ENCODE measurements at regions not wholly inside any gene's neighbourhood (a gene's known extent, or its start where the extent isn't known, plus 50 kb on each side); places are given as distances from the start of the nearest gene placed in this dataset.

DNA sequence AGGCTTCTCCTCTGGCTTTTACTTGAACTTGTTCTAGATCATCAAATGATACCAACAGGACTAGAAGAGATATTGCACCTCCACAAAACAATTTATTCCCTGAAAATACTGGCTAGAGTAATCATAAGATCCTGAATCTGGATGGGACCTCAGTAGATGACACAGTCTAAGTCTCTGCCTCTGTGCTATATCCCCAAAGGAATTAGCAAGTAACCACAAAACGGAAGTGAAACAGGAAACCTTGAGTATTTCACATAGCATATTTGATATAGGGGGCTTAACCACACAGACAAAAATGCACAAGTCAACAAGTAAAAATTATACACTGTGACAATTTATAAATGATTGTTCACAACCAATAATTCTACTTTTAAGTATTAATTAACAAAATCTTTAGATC, 456.9 kb upstream of the TNP1 start:
- DNase-seq (ENCODE audit: low read depth) = no peak
- no peak overlapping the region for H3K4me3 ChIP-seq (ENCODE audit: low read length)
- TF ChIP-seq, protein P1, sequence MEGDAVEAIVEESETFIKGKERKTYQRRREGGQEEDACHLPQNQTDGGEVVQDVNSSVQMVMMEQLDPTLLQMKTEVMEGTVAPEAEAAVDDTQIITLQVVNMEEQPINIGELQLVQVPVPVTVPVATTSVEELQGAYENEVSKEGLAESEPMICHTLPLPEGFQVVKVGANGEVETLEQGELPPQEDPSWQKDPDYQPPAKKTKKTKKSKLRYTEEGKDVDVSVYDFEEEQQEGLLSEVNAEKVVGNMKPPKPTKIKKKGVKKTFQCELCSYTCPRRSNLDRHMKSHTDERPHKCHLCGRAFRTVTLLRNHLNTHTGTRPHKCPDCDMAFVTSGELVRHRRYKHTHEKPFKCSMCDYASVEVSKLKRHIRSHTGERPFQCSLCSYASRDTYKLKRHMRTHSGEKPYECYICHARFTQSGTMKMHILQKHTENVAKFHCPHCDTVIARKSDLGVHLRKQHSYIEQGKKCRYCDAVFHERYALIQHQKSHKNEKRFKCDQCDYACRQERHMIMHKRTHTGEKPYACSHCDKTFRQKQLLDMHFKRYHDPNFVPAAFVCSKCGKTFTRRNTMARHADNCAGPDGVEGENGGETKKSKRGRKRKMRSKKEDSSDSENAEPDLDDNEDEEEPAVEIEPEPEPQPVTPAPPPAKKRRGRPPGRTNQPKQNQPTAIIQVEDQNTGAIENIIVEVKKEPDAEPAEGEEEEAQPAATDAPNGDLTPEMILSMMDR (conservative IDR thresholded peaks at IDR 0.05; ENCODE audit: low read depth, low read length) = no peak

DNA sequence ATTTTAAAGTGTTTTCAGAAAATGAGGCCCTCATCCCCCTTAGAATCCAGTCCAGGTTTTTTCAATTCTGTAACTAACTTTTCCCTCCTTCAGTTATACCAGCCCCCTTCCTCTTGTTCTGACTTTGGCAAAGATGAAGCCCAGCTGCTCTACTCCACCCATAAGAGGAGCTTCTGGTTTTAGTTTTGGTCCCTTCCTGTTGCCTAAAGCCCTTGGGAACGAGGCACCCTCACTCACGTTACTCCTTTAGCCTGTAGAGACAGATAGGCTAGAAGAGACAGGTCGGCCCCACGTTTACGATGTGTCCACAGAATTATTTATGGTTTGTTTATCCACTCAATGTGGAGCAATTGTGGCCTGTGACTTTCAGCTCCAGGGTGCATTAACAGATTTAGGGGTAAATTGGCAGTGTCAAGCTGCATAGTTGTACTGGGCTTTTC, 454.2 kb upstream of the TNP1 start:
- no peak overlapping the region for H3K4me3 ChIP-seq (ENCODE audit: low read length)
- DNase-seq (ENCODE audit: low read depth) = no peak
- TF ChIP-seq, protein P1 (conservative IDR thresholded peaks at IDR 0.05; ENCODE audit: low read depth, low read length) = no peak

DNA sequence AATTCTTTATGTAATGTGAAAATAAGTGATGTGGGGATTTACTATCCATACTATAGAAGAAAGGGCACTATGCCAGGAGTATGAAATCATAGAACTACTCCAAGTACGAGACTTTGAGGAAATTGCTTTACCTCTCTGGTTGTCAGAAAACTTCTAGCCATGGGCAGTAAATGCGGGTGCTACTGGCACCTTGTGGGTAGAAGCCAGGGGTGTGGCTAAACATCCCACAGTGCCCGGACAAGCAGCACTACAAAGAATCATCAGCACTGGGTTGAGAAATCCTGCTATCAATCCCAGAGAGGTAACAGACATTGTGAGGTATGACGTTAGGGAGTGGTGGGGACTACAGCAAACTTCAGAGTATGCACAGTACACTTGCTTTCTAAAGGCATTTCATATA, 453.5 kb upstream of the TNP1 start:
- H3K4me3 ChIP-seq (ENCODE audit: low read length) = no peak overlapping the region
- DNase-seq (ENCODE audit: low read depth) = no peak
- TF ChIP-seq, protein P1 (conservative IDR thresholded peaks at IDR 0.05; ENCODE audit: low read depth, low read length) = no peak

DNA sequence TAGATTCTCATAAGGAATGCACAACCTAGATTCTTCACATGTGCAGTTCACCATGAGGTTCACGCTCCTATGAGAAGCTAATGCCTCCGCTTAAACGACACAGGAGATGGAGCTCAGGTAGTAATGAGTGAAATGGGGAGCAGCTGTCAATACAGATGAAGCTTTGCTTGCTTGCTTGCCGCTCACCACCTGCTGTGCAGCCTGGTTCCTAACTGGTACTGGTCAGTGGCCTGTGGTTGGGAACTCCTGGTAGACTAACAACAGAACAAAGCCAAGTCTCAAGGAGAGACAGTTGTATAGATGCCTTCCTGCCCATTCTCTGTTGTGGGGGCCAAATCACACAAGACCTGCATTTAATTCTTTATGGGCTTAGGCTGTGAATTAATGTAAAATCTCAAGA, 449.2 kb upstream of the TNP1 start:
- no peak overlapping the region for H3K4me3 ChIP-seq (ENCODE audit: low read length)
- TF ChIP-seq, protein P1 (conservative IDR thresholded peaks at IDR 0.05; ENCODE audit: low read depth, low read length) = no peak
- no peak for DNase-seq (ENCODE audit: low read depth)

DNA sequence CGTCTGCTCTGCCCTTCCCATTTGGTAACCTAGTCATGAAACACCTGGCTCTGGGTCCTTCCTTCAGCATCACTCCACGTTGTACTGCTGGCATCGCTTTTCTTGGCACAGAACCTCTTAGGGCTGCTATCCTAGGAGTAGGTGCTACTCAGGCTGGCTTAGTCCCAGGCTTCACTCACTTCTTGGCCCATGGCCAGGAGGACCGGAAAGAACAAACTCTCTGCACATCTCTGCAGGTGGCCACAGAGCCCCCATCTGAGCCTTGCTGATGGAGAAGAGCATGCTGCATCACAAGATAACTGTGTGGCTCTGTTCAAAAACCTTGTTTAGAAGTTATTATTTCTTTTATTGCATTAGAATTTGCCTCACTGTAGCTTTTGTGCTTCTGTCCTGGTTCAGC, 447.2 kb upstream of the TNP1 start:
- no peak for DNase-seq (ENCODE audit: low read depth)
- TF ChIP-seq, protein P1 (conservative IDR thresholded peaks at IDR 0.05; ENCODE audit: low read depth, low read length) = no peak
- H3K4me3 ChIP-seq (ENCODE audit: low read length) = no peak overlapping the region

DNA sequence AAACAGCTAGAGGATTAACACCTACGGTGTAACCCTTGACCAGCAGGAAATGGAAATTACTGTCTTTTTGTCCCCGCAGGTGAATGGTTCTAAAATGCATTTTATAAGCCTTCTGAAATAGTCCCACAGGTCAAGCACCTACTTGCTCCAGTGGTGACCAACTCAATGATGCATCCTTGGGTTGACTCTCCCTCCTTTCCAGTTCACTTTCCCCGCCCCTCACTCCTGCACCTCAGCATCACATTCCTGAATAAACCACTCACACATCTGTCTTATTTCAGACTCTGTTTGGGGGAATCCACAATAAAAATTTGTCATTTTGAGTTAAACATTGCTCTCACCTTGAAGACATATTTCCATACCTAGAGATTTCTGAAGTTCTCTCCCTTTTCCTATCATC, 446.0 kb upstream of the TNP1 start:
- no peak for DNase-seq (ENCODE audit: low read depth)
- H3K4me3 ChIP-seq (ENCODE audit: low read length) = no peak overlapping the region
- TF ChIP-seq, protein P1 (conservative IDR thresholded peaks at IDR 0.05; ENCODE audit: low read depth, low read length) = no peak

DNA sequence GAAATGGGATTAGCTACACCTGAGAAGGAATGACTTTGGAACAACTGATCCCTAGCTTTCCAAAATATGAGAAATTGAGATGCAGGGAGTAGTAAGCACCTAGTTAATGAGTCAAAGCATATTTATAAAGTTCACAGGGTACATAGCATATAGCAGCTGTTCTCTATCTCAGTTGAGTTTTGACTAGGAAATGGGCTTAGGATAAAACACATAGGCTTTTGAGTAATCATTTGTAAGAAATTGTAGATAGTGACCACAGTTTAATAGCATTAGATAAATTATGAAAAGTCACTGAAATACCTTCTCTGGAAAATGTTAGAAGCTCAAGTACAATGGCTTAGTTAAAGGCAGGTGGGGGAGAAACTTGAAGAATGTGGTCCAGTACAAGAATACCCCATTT, 444.7 kb upstream of the TNP1 start:
- TF ChIP-seq, protein P1 (conservative IDR thresholded peaks at IDR 0.05; ENCODE audit: low read depth, low read length) = no peak

More for the DNA sequence above, 444.7 kb upstream of the TNP1 start:
- H3K4me3 ChIP-seq (ENCODE audit: low read length) = no peak overlapping the region
- DNase-seq (ENCODE audit: low read depth) = no peak

All from retinal pigment epithelial cell (primary cell).